HK-2 (cell line): ENCODE measurements at regions not wholly inside any gene's neighbourhood (a gene's known extent, or its start where the extent isn't known, plus 50 kb on each side); places are given as distances from the start of the nearest gene placed in this dataset.

ENCODE experiments used
- DNase-seq: peaks from one replicate; pipeline ENCODE4 v3.0.0-alpha.2; 2018; ENCODE audit not compliant: unreplicated experiment

DNA sequence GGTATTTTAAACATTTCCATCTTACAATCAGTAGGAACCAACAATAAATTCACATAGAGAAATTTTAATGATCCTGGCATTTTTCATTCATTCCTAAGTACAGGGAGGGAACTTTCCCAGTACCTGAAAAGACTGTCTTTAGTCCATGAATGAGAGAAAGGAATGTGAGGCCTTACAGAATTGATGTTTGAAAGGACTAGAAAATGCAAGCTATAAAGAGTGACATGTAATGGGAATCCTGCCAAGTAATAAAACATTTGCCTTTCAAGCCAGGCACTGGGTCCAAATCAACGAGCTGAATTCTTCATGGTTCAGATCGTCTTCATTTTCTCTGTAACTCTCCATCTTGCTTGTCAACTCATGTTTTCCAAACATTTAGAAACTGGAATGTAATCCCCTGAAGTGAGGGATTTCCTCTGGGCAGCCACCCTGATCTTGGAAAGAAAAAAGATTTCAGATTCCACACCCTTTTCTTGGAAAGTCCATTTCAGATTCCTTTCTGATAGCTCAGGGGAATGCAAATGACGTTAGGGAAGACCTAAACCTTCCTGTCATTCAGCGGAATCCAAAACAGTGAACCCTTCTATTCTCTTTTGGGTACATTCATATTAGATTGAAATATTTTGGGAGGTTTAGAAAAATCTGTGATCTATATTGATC lies 315.8 kb downstream of the SH3GL2 start:
- DNase-seq = no peak

DNA sequence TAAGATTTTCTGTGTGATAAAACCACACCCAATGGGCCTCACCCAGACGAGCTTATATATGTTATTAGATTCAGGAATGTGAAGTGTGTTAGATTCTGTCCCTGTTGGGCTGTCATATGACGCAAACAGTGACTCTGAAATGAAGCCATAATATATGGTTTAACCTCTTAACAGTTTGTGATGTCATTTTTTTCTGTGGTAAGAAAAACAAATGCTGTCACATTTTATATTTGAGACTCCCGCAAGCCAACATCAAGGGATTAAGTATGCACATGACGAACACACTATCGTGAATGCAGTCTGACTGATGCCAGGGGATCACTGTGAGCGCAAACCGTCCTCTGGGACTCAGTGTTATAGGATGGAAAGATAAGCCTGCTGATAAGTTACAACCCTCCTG lies 321.7 kb downstream of the SH3GL2 start:
- DNase-seq = no peak

DNA sequence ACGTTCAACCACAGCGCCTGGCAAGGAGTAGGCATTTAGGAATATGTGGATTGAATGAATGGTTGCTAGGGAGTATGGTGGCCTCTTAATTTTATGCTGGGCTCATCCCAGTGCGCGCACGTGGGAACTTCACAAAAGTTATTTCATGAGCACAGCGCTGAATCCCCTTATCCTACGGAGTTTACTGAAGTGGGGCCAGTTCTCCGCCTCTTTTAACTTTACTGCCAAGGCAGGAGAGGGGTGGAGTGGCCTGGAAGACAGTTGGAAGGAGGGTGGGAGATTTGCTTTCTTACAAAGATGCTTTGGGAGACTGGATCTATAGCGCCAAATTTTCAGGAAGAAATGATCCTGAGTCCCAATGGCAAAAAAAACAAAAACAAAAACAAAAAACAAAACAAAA lies 326.5 kb downstream of the SH3GL2 start:
- DNase-seq = no peak

DNA sequence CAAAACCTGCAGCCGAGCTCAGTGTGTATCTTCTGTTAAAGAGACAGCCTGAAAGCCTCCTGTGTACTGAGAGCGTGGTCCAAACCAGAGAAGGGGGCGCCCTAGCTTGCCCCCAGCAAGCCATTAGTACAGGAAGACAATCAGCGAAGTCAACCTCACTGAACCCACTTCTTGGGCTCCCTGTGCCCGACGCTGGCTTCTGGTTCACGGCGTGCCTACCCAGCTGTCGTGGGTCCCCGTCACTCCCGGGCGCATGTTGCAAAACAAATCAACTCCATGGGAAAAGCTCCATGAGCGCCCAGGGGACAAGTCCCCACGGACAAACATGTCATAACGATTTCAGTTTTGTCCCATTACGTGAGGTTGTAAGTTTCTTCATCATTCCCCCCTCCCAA lies 326.9 kb downstream of the SH3GL2 start:
- no peak for DNase-seq

DNA sequence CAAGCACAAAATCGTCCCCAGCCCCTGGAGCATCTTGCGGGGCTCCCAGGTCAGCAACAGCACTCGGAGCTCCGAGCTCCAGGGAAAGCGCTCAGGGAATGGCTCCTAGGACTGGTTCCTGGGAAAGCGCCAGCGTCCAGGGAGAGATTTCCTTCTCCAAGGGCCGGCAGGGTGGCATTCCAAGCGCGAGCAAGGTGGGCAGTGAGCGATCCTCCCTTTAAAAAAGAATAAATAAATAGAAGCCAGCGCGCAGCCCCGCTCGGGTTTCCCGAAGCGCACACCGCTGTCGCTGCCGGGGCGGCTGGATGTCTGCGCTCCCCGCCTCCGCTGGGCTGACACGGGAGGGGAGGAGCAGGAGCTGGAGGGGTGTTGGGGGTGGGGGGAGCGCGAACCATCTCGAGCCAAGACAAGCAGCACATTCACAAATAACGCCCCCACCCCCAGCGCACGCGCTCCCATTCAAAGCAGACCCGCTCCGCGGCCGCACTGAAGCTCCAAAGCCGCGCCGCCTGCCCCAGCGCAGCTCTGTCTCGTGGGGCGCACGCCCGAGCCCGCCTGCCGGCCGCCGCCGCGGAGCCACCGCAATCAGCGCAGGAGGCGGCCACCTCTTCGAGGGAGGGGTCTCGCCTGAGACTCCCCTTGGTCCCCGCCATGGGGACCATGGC lies 327.4 kb downstream of the SH3GL2 start:
- DNase-seq = no peak

DNA sequence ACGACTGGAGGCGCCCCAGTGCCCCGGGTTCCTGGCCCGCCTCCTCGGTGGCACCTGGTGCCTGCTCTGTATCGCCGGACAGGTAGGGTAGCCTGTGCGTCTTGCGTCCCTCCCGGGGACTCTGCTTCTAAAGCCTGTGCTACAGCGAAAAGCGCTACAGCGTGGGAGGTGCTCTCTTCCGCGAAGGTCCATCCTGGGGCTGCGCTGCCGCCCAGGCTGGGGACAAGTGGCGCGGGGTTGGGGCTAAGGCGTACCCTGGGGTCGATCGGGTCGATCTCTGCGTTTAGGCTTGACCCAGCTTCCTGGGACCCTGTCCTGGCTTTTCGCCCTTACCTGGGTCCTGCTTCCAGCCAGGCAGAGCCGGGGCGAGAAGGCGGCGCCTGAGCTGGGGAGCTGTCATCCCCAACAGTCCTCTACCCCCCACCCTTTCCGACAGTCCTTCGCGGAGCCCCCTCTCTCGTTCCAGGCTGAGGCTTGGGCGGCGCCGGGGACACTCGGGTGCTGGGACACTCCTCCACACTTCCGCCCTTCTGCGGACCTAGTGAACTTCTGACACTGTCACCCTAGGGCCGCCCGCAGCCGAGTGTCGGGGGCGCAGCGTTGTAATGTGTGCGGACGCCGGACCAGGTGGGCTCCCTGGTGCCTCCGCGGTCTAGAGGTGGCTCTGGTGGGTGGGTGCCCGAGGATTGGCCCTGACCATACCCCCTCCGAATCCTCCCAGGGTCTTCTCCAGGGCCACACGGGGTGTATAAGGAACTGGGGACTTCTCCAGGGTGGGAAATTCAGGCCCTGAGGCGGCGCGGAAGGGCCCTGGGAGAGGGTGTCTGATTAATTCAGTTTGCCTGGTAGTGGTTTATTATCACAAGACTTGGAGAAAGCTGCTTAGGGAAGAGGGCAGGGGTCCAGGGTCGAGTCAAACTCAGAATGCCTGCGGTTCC lies 328.2 kb downstream of the SH3GL2 start:
- no peak for DNase-seq

DNA sequence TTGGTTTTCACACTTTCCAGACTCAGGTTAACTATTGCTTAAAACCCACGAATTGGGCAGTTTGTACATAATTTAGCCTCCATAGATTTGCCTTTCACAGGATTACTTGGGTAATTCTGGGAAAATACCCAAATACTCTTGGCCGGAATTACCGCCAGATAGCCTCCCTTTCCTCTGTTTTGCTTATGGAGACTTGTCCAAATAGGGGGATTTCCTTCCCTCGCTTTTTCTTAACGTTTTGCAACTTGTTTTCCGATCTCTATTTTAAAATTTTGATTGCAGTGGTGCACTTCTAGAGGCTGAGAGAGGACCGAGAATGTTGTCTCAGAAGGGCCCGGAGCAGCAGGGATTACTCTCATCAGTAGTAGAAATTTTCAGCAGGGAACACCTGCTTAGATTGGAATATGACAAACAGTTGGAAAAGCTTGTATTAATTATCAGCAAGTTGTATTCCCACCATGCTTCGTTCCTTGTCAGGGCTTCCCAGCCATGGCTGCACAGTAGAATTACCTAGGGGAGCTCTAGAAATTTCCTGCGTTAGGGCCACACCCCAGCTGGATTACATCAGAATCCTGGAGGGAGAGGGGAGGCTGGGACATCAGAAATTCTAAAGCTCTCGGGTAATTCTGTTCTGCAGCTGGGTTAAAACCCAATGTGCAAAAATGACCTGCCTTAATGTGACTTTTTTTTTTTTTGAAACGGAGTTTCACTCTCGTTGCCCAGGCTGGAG lies 329.1 kb downstream of the SH3GL2 start:
- no peak for DNase-seq

DNA sequence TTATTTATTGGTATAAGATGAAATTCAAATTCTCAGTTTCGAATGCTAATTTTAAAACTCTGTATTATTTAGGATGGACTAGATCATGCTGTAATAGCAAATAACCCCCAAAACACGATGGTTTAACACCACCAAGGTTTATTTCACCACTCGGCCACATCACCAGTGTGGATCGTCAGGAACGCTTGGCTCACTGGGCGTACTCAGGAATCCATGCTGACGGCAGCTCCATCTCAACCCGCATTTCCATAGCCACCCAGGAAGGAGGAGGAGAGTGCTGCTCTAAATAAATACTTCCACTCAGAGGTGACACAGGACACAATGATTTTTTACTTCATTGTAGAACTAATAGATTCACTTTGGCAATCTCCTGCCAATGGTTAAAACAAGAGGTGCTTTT lies 347.4 kb downstream of the SH3GL2 start:
- DNase-seq = no peak

DNA sequence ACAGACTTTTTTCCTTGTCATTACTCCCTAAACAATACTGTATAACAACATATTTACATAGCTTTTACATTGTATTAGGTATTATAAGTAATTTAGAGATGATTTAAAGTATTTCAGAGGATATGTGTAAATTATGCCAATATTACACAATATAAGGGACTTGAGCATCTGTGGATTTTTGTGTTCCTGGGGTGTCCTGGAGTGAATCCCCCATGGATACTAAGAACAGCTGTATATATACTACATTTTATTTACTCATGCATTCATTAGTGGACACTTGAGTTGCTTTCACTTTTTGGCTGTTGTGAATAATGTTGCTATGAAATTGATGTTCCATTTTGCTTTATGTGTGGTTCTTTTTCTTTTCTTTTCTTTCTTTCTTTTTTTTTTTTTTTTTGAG lies 348.8 kb downstream of the SH3GL2 start:
- no peak for DNase-seq

DNA sequence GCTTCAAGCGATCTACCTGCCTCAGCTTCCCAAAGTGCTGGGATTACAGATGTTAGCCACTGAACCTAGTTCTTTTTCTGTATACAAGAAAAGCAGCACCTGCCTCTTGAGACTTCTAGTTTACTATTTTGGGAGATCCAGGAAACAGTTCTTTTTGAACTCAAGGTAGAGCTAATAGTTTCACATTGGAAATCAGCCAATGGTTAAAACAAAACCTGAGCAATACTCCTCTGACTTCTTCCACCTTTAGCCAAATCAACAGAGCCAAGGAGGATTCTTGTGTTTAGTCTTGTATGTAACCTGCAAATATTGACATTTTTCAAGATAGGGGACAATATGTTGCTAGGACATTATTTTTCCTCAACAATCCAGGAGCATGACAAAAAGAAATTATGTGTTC lies 349.4 kb downstream of the SH3GL2 start:
- DNase-seq = no peak

DNA sequence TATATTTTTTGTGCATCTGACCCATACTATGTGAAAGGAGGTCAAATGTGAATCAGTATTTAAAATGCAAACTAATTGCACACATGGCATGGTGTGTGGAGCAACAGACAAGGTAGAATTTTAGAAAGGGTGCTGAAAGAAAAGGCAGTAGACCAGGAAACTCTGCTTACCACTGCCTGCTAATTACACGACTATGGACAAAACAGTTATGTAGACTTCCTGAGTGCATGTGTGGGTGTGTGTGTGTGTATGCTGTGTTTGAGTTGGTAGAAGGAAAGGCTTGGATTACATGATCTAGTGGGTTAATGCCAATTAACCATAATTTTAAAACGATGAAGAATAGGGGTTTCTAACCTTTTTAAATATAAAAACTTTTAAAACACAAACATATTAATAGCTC lies 349.9 kb downstream of the SH3GL2 start:
- DNase-seq = no peak

DNA sequence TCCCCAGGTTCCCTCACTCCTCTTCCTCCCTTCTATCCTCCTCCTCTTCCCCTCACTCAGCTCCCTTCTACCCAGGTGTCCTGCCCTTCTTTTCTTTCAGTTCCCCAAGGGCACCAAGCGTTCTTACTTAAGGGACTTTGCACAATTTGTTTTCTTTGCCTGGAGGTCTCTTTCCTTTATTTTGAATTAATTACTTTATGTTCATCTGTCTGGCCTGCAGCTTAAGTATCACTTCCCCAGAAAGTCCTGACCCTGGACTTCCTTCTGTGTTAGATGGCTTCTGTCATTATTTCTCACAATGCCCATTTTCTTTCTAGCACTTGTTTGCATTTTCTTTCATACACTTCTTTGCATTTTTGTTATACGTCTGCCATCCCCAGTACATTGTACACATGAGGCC lies 350.6 kb downstream of the SH3GL2 start:
- DNase-seq = no peak

DNA sequence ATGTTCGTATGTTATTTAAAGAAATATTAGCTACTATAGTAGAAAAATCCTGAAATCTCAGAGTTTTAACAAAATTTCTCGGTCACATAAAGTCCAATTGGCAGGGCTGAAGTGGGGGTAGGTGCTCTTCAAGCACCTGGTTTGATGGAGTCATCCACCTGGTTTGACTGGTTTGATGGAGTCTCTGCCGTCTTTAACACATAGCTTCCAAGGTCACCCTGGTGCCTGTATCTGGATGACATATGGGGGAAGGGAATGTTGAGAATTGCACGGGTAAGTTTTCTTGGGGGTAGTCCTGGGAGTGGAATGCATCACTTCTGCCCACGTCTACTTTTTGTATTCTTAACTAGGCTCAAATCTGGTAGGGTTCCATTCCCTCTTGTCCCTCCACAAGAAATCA lies 351.2 kb downstream of the SH3GL2 start:
- DNase-seq = no peak

DNA sequence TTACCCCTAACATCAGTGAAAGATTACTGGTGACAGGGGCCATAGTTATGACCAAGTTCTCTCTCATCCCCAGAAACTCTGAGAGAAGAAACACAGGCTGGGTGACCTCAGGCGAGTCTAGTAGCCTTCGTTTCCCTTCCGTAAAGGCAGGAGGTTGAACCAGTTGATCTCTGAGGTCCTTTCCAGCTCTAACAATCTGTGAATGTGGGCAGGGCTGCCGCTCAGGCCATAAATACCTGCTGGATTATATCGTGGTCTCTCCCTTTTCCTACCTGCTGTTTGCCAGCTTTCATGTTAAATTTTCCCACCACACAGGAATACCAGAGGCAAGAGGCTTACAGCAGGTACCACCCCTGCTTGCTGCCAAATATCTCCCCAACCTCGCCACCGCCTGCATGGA lies 357.5 kb downstream of the SH3GL2 start:
- DNase-seq = no peak

DNA sequence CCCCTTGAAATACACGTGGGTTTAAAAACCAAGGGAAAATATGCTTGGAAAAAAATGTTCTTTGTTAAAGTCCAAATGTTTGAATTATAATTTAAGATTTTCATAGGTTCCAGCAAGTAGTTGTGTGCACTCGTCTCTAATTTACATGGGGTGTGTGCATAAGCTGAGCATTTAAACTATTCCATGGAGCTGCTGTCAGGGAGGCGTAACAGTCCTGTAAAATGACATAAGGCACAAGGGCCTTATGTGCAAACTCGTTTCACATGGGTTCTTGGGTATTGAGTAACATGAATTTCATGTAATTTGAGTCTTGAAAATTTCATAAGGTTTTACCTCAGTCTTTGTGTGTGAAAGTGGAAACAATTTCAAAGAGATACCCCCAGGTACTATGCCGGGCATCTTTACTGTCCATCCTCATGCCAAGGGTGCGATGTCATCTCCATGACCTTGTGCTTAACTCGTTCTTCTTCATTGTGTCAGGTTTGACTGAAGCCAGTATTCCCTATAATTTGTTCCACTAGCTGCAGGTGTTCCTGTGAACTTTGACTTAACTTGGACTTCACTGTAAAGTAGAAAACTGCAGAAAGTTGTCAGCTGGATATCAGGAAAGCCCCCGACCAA lies 359.3 kb downstream of the SH3GL2 start:
- no peak for DNase-seq

DNA sequence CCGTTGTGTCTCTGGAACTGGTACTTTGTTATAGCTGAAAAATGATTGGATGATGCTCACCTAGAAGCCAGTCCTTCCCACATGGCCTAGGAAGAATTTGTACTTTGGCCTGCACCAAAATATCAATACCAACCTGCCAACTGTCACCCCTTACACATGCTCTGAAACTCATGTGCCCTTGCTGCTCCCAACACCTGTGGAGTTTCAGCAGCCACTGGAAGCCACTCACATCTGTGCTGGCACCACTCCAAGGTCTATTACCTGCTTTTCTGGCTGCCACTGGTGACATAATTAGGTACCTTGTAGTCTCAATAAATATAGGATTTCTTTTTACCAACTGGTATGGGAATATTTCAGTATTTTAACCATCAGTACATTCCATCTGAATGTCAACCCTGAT lies 363.6 kb downstream of the SH3GL2 start:
- no peak for DNase-seq

DNA sequence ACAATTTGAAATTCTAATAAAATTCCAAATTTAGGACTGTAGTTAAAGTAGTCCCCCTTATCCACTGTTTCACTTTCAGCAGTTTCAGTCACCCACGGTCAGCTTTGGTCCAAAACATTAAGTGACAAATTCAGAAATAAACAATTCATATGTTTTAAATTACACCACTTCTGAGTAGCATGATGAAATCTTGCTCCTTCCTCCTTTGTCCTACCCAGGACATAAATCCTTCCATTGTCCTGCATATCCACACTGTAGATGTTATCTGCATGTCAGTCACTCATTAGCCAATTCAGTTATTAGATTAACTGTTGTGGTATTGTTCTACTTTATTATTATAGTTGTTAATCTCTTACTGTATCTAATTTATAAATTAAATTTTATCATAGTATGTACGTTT lies 376.5 kb downstream of the SH3GL2 start:
- no peak for DNase-seq

DNA sequence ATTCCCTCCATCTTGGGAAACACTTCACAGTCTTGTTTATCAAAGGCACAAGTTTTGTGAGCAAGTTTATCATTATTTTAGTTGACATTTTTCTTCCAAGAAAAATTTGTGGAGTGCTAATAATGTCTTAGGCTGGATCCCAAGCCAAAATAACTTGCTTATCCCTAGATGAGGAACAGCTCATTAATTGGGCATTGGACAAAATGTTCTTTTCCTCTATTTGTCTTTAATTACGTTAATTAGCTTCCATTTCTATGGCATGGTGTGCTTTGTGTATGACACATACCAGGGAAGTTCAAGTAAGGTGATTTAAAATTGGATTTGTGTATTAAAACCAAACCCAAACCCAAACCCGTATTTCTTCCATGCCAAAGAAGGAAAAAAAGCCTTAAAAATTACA lies 379.5 kb downstream of the SH3GL2 start:
- DNase-seq = no peak

DNA sequence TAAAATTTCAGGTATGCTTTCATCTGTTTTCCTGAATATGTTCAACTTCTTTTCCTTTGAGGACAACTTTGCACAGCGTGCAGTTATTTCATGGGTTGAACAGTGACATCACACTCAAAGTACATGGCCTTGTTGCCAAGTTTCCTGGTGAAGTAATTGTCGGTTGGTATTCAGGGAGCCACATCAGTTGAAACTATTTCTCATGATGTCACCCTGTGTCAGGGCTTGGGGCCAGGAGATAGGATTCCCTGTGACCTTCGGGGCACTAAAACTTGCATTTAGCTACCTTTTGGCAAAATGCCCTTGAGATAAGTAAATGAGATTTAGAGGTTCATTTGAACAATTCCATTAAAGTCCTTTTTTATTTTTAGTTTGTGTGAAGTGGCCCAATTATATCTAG lies 383.9 kb downstream of the SH3GL2 start:
- DNase-seq = no peak

DNA sequence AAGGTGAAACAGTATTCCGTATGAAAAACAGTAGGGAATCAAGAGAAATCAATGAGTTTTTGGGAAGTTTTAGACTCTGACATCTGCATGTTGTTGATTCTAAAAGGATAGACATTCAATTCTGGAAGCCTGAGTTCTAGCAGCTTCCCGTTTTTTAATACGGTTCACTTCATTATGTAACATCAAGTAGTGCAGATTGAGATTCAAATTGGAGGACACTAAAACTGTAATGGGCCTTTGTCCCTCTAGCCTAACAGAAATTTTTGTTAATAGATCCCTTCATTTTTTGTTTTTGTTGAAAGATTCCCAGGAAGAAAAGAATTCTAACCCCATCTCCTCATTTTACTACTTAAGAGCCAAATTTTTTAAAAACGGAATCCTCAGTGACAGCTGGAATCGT lies 384.6 kb downstream of the SH3GL2 start:
- no peak for DNase-seq

DNA sequence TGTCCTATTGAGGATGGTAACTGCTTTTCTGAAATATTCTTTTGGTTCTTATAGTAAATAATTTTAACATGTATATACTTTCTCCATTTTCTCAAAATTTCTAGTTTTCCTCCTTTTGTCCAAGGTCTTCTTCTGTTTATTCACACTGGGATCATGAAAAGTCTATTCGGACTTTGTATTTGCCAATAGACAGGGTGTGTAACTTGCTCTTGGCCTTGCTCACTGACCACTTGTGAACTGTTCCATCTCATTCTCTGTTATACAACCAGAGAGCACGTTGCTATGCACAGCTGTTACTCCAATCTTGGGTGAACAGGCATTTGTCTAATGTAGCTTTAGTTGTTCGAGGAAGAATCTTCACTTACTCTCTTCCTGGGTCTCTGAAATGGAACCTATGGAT lies 388.9 kb downstream of the SH3GL2 start:
- no peak for DNase-seq

DNA sequence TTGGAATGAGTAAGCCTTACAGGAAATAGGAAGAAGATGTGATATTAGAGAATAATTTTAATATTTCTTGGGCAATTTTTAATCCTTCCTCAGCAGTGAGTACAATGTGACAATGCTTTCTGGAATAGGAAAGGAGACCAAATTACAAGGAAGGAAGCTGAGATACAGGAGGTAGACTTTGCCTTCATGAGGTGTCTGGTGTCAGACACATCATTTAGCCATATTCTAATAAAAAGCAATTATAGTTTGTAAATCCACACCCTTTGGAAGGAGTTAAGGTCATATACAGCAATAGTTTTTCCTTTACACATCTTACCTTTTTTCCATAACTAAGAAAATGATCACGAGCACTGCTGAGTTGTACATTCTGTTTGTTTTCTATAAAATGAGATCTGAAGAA lies 390.4 kb downstream of the SH3GL2 start:
- DNase-seq = no peak
